ENCODE measurements at regions not wholly inside any gene's neighbourhood (a gene's known extent, or its start where the extent isn't known, plus 50 kb on each side); places are given as distances from the start of the nearest gene placed in this dataset.

- Mint-ChIP-seq H3K27me3 (ENCODE audit: low read depth) (no peaks in the 10 kb centered on the region), H3K9me3 (peaks cover 33% of the 10 kb centered on the region), H3K36me3 (peaks cover 22% of the 10 kb centered on the region), H3K27ac (no peak overlapping the region), H3K4me1 (peaks cover 6% of the 10 kb centered on the region), H3K4me3 (no peak overlapping the region)
- DNase-seq (ENCODE audit: low spot score) (no peak), ATAC-seq (no peak)
- CTCF ChIA-PET = no interaction called here
- POLR2A ChIA-PET = no interaction called here
- TF ChIP-seq TP53 (CRISPR knock-in tag; IDR thresholded peaks at IDR 0.05) (no peak), ZMAT4 (CRISPR knock-in tag; IDR thresholded peaks at IDR 0.05) (no peak), ZNF671 (CRISPR knock-in tag; IDR thresholded peaks at IDR 0.05) (no peak), EMX1 (CRISPR knock-in tag; IDR thresholded peaks at IDR 0.05) (no peak), PRRX2 (CRISPR knock-in tag; IDR thresholded peaks at IDR 0.05) (no peak)
Measured at GRCh38 chr13:59601993-59602392, 561.7 kb downstream of the DIAPH3 start.

- Mint-ChIP-seq H3K27ac (no peak overlapping the region), H3K4me3 (no peak overlapping the region)
Measured at GRCh38 chr13:59603646-59604045, 560.1 kb downstream of the DIAPH3 start.

DNA sequence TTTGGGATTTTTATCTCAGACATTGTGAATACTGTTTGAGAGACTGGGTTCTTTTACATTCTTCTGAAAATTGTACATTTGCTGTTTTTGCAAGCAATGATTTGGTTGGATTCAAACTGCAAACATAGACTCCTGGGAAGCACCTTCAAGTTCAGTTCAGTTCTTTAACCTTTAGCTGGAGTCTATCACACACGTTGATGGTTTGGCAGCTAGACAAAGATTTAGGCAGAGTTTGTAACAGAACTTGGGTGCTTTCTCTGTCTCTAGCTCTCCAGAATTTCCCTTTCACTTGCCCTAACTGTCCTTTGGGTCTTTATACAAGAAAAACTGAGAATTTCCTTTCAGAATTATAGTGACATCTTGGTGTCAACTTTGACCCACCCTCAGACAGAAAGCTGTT lies 556.6 kb downstream of the DIAPH3 start:
- DNase-seq (ENCODE audit: low spot score) (no peak), ATAC-seq (no peak)
- TF ChIP-seq PRDM15 (CRISPR knock-in tag; IDR thresholded peaks at IDR 0.05) = no peak
- Mint-ChIP-seq H3K4me1 (peaks cover 30% of the 10 kb centered on the region), H3K4me3 (no peak overlapping the region), H3K9me3 (peaks cover 6% of the 10 kb centered on the region), H3K36me3 (no peaks in the 10 kb centered on the region), H3K27ac (peak overlapping the region; percentile 42; the same call in 1 of the 2 replicates), H3K27me3 (ENCODE audit: low read depth) (no peaks in the 10 kb centered on the region)
- ChIA-PET POLR2A (no interaction called here), CTCF (no interaction called here)

More at GRCh38 chr13:59603646-59604045, 560.1 kb downstream of the DIAPH3 start:
- ATAC-seq (peak; percentile 90), DNase-seq (ENCODE audit: low spot score) (no peak)
- peaks cover 15% of the 10 kb centered on the region for H3K36me3 Mint-ChIP-seq
- H3K4me1 Mint-ChIP-seq = peaks cover 21% of the 10 kb centered on the region
- CTCF ChIA-PET = interaction anchor here (0.7 to 1.3 kb wide), 2 partner anchors 15 to 120 kb away, joined by 3 read pairs; no protein-coding TSS in a partner anchor
- POLR2A ChIA-PET = no interaction called here
- TF ChIP-seq ZNF671 (CRISPR knock-in tag; IDR thresholded peaks at IDR 0.05) (no peak), MXD4 (CRISPR knock-in tag; IDR thresholded peaks at IDR 0.05; ENCODE audit: borderline replicate concordance) (no peak), JUN (CRISPR knock-in tag; IDR thresholded peaks at IDR 0.05) (no peak)
- TF ChIP-seq, protein P1, sequence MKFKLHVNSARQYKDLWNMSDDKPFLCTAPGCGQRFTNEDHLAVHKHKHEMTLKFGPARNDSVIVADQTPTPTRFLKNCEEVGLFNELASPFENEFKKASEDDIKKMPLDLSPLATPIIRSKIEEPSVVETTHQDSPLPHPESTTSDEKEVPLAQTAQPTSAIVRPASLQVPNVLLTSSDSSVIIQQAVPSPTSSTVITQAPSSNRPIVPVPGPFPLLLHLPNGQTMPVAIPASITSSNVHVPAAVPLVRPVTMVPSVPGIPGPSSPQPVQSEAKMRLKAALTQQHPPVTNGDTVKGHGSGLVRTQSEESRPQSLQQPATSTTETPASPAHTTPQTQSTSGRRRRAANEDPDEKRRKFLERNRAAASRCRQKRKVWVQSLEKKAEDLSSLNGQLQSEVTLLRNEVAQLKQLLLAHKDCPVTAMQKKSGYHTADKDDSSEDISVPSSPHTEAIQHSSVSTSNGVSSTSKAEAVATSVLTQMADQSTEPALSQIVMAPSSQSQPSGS (CRISPR knock-in tag; IDR thresholded peaks at IDR 0.05; ENCODE audit: borderline replicate concordance, low read depth) = no peak
- TF ChIP-seq, protein P2, sequence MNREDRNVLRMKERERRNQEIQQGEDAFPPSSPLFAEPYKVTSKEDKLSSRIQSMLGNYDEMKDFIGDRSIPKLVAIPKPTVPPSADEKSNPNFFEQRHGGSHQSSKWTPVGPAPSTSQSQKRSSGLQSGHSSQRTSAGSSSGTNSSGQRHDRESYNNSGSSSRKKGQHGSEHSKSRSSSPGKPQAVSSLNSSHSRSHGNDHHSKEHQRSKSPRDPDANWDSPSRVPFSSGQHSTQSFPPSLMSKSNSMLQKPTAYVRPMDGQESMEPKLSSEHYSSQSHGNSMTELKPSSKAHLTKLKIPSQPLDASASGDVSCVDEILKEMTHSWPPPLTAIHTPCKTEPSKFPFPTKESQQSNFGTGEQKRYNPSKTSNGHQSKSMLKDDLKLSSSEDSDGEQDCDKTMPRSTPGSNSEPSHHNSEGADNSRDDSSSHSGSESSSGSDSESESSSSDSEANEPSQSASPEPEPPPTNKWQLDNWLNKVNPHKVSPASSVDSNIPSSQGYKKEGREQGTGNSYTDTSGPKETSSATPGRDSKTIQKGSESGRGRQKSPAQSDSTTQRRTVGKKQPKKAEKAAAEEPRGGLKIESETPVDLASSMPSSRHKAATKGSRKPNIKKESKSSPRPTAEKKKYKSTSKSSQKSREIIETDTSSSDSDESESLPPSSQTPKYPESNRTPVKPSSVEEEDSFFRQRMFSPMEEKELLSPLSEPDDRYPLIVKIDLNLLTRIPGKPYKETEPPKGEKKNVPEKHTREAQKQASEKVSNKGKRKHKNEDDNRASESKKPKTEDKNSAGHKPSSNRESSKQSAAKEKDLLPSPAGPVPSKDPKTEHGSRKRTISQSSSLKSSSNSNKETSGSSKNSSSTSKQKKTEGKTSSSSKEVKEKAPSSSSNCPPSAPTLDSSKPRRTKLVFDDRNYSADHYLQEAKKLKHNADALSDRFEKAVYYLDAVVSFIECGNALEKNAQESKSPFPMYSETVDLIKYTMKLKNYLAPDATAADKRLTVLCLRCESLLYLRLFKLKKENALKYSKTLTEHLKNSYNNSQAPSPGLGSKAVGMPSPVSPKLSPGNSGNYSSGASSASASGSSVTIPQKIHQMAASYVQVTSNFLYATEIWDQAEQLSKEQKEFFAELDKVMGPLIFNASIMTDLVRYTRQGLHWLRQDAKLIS (CRISPR knock-in tag; IDR thresholded peaks at IDR 0.05; ENCODE audit: borderline replicate concordance) = no peak
- TF ChIP-seq, protein P3, sequence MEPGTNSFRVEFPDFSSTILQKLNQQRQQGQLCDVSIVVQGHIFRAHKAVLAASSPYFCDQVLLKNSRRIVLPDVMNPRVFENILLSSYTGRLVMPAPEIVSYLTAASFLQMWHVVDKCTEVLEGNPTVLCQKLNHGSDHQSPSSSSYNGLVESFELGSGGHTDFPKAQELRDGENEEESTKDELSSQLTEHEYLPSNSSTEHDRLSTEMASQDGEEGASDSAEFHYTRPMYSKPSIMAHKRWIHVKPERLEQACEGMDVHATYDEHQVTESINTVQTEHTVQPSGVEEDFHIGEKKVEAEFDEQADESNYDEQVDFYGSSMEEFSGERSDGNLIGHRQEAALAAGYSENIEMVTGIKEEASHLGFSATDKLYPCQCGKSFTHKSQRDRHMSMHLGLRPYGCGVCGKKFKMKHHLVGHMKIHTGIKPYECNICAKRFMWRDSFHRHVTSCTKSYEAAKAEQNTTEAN (CRISPR knock-in tag; IDR thresholded peaks at IDR 0.05) = no peak
- peaks cover 25% of the 10 kb centered on the region for H3K9me3 Mint-ChIP-seq
- H3K27me3 Mint-ChIP-seq (ENCODE audit: low read depth) = no peaks in the 10 kb centered on the region

All from WTC11 (cell line).